GM21717 (cell line): ENCODE measurements at regions not wholly inside any gene's neighbourhood (a gene's known extent, or its start where the extent isn't known, plus 50 kb on each side); places are given as distances from the start of the nearest gene placed in this dataset.
"Not testable (repeated sequence)": the region's sequence is repeated elsewhere in the genome, so short reads cannot be mapped to it uniquely, and the experiment has no call there.

Source experiments
- ATAC-seq: cut with Tn5 transposase; IDR thresholded peaks from one replicate; pipeline ENCODE4 v1.9.1; 2021; ENCODE audit warnings: mild to moderate bottlenecking, moderate library complexity; ENCODE audit not compliant: unreplicated experiment

GRCh38 chr22:34684278-34684677 lies 381.7 kb upstream of the ISX start:
- ATAC-seq: not testable (repeated sequence)

- ATAC-seq: no peak
Measured at GRCh38 chr22:34687116-34687515, 378.8 kb upstream of the ISX start.

- no peak for ATAC-seq
Measured at GRCh38 chr22:34688825-34689224, 377.1 kb upstream of the ISX start.

- no peak for ATAC-seq
Measured at GRCh38 chr22:34696557-34696956, 369.4 kb upstream of the ISX start.

- ATAC-seq: no peak
Measured at GRCh38 chr22:34702279-34702678, 363.7 kb upstream of the ISX start.

GRCh38 chr22:34709641-34710040 lies 356.3 kb upstream of the ISX start:
- ATAC-seq: no peak

GRCh38 chr22:34722901-34723300 lies 343.1 kb upstream of the ISX start:
- ATAC-seq: no peak

- no peak for ATAC-seq
Measured at GRCh38 chr22:34736081-34736480, 329.9 kb upstream of the ISX start.

GRCh38 chr22:34738661-34739400 lies 327.1 kb upstream of the ISX start:
- ATAC-seq: no peak

- no peak for ATAC-seq
Measured at GRCh38 chr22:34743110-34743751, 322.7 kb upstream of the ISX start.

- no peak for ATAC-seq
Measured at GRCh38 chr22:34760276-34761008, 305.5 kb upstream of the ISX start.

GRCh38 chr22:34761111-34761510 lies 304.8 kb upstream of the ISX start:
- no peak for ATAC-seq

- no peak for ATAC-seq
Measured at GRCh38 chr22:34763496-34763895, 302.5 kb upstream of the ISX start.

- ATAC-seq: no peak
Measured at GRCh38 chr22:34765115-34765514, 300.8 kb upstream of the ISX start.

GRCh38 chr22:34769361-34769760 lies 296.6 kb upstream of the ISX start:
- no peak for ATAC-seq

GRCh38 chr22:34776817-34777216 lies 289.1 kb upstream of the ISX start:
- no peak for ATAC-seq

GRCh38 chr22:34781681-34782080 lies 284.3 kb upstream of the ISX start:
- ATAC-seq: no peak

GRCh38 chr22:34783436-34783835 lies 282.5 kb upstream of the ISX start:
- ATAC-seq: no peak

GRCh38 chr22:34784056-34784455 lies 281.9 kb upstream of the ISX start:
- ATAC-seq: no peak

- no peak for ATAC-seq
Measured at GRCh38 chr22:34797826-34798225, 268.1 kb upstream of the ISX start.

GRCh38 chr22:34798605-34799004 lies 267.4 kb upstream of the ISX start:
- ATAC-seq: no peak
